IMR-90 (cell line): ENCODE measurements at regions not wholly inside any gene's neighbourhood (a gene's known extent, or its start where the extent isn't known, plus 50 kb on each side); places are given as distances from the start of the nearest gene placed in this dataset.

ENCODE experiments used
- ATAC-seq: fragments of 200-7000 bp; cut with Tn5 transposase; 2 replicates; pipeline ENCODE4 v1.9.1; 2020; ENCODE audit warnings: low read depth, mild to moderate bottlenecking, moderate library complexity
- BruUV-seq: library from RNA; stranded (reverse); fragments of 400-500 nt; replicated peaks from 2 replicates; lab custom pipeline; 2021; lab: Mats Ljungman, UMichigan
- CTCF ChIA-PET: fragments of 300-600 bp; formaldehyde crosslinking; extraction: SDS; loops from one replicate; lab custom pipeline; 2021; ENCODE audit warnings: antibody characterized with exemption; lab: Yijun Ruan, JAX
- POLR2A ChIA-PET: fragments of 300-600 bp; sonication (Branson Sonifier 250); formaldehyde crosslinking; loops from one replicate; lab custom pipeline; 2022; ENCODE audit warnings: antibody characterized with exemption; ENCODE audit not compliant: unreplicated experiment; lab: Charles Lee
- DNase-seq: peaks from one replicate; pipeline ENCODE4 v3.0.0; 2013
- H2AFZ ChIP-seq: replicated peaks from 2 replicates; pipeline ENCODE3; 2013; ENCODE audit warnings: low read length, mild to moderate bottlenecking; ENCODE audit not compliant: poor library complexity
- H2AK5ac ChIP-seq: 2 replicates; pipeline ENCODE4 v1.6.1; 2013; ENCODE audit warnings: low read depth, low read length, inconsistent platforms
- H2AK9ac ChIP-seq: replicated peaks from 2 replicates; pipeline ENCODE3; 2013; ENCODE audit warnings: mild to moderate bottlenecking, low read depth, low read length, moderate library complexity; ENCODE audit not compliant: poor library complexity
- H2BK120ac ChIP-seq: 2 replicates; pipeline ENCODE4 v1.6.1; 2013; ENCODE audit warnings: low read depth, low read length, inconsistent platforms
- H2BK15ac ChIP-seq: 3 replicates; pipeline ENCODE4 v1.6.1; 2013; ENCODE audit warnings: low read depth, low read length, inconsistent platforms
- H2BK20ac ChIP-seq: 2 replicates; pipeline ENCODE4 v1.6.1; 2013; ENCODE audit warnings: low read depth, mild to moderate bottlenecking, inconsistent platforms, low read length, moderate library complexity
- H2BK5ac ChIP-seq: 2 replicates; pipeline ENCODE4 v1.6.1; 2013; ENCODE audit warnings: mild to moderate bottlenecking, low read depth, low read length, inconsistent platforms; ENCODE audit not compliant: poor library complexity, severe bottlenecking
- H3K14ac ChIP-seq: replicated peaks from 2 replicates; pipeline ENCODE4 v1.6.1; 2013; ENCODE audit warnings: low read depth, low read length, inconsistent platforms
- H3K18ac ChIP-seq: 2 replicates; pipeline ENCODE4 v1.6.1; 2013; ENCODE audit warnings: low read depth, low read length, control low read depth
- H3K23ac ChIP-seq: 2 replicates; pipeline ENCODE4 v1.6.1; 2013; ENCODE audit warnings: low read depth, low read length, inconsistent platforms
- H3K27ac ChIP-seq: 2 replicates; pipeline ENCODE4 v1.5.1; 2013; ENCODE audit warnings: mild to moderate bottlenecking, control low read depth, low read length; ENCODE audit not compliant: insufficient read depth
- H3K27me3 ChIP-seq: 2 replicates; pipeline ENCODE4 v1.6.1; 2013; ENCODE audit warnings: low read length; ENCODE audit not compliant: control insufficient read depth, insufficient read depth
- H3K36me3 ChIP-seq: 2 replicates; pipeline ENCODE4 v1.6.1; 2013; ENCODE audit warnings: low read length, mixed read lengths; ENCODE audit not compliant: control insufficient read depth, insufficient read depth
- H3K4ac ChIP-seq: 2 replicates; pipeline ENCODE4 v1.6.1; 2013; ENCODE audit warnings: low read depth, low read length, inconsistent platforms
- H3K4me1 ChIP-seq: 2 replicates; pipeline ENCODE4 v1.6.1; 2013; ENCODE audit warnings: low read length, mixed read lengths; ENCODE audit not compliant: control insufficient read depth, insufficient read depth
- H3K4me2 ChIP-seq: 2 replicates; pipeline ENCODE4 v1.6.1; 2013; ENCODE audit warnings: low read depth, mild to moderate bottlenecking, control low read depth, low read length, moderate library complexity
- H3K4me3 ChIP-seq: 2 replicates; pipeline ENCODE4 v1.5.1; 2013; ENCODE audit warnings: low read depth, mild to moderate bottlenecking, control low read depth, low read length, moderate library complexity; ENCODE audit not compliant: insufficient read depth
- H3K56ac ChIP-seq: 2 replicates; pipeline ENCODE4 v1.6.1; 2013; ENCODE audit warnings: low read length, inconsistent platforms; ENCODE audit not compliant: insufficient read depth; ENCODE audit errors: extremely low read depth
- H3K79me1 ChIP-seq, 2 experiments: 2 replicates each; pipeline ENCODE4 v1.6.1; 2013; ENCODE audit warnings: low read length in 2 of 2, inconsistent platforms in 1 of 2, low read depth in 1 of 2
- H3K9ac ChIP-seq: 2 replicates; pipeline ENCODE4 v1.6.1; 2013; ENCODE audit warnings: low read depth, low read length, control low read depth
- H3K9me1 ChIP-seq: 2 replicates; pipeline ENCODE4 v1.6.1; 2013; ENCODE audit warnings: low read length, inconsistent platforms; ENCODE audit not compliant: insufficient read depth
- H3K9me3 ChIP-seq: 2 replicates; pipeline ENCODE4 v1.6.1; 2013; ENCODE audit warnings: low read length; ENCODE audit not compliant: control insufficient read depth, insufficient read depth
- H4K20me1 ChIP-seq: 2 replicates; pipeline ENCODE4 v1.6.1; 2013; ENCODE audit warnings: low read length, inconsistent platforms; ENCODE audit not compliant: insufficient read depth
- H4K5ac ChIP-seq: 2 replicates; pipeline ENCODE4 v1.6.1; 2013; ENCODE audit warnings: mild to moderate bottlenecking, low read depth, low read length, control low read depth
- H4K8ac ChIP-seq, 2 experiments: 2 replicates each; pipeline ENCODE4 v1.6.1; 2013; ENCODE audit warnings: low read depth in 2 of 2, low read length in 2 of 2, control low read depth in 1 of 2, inconsistent platforms in 1 of 2
- H4K91ac ChIP-seq: 2 replicates; pipeline ENCODE4 v1.6.1; 2013; ENCODE audit warnings: low read depth, low read length, inconsistent platforms; ENCODE audit not compliant: insufficient read depth
- MAZ ChIP-seq: IDR thresholded peaks from 2 replicates; pipeline ENCODE4 v1.6.1; 2012; ENCODE audit warnings: low read depth, mild to moderate bottlenecking, low read length, improper control_type of control experiment, moderate library complexity, borderline replicate concordance
- MXI1 ChIP-seq: IDR thresholded peaks from 2 replicates; pipeline ENCODE4 v1.6.1; 2012; ENCODE audit warnings: low read depth, mild to moderate bottlenecking, low read length, moderate library complexity, borderline replicate concordance
- RAD21 ChIP-seq: IDR thresholded peaks from 2 replicates; pipeline ENCODE4 v1.6.1; 2012; ENCODE audit warnings: low read length, improper control_type of control experiment
- WGBS, 2 experiments: methylation state at CpG; one replicate each; pipeline versions ENCODE4 v1.1.5 to v1.1.7; 2013; ENCODE audit warnings: missing lambda C conversion rate in 2 of 2; ENCODE audit not compliant: insufficient read length in 1 of 2; ENCODE audit errors: extremely low coverage in 2 of 2; 5-methylcytosine and 5-hydroxymethylcytosine counted together
- dilution Hi-C: fragments of 300-500 bp; cut with HindIII; formaldehyde crosslinking; loops from one replicate; pipeline ENCODE4 v1.14.3; 2018; ENCODE audit warnings: low sequenced_read_pairs; ENCODE audit not compliant: unreplicated experiment
- in situ Hi-C: fragments of 300-500 bp; cut with MboI; formaldehyde crosslinking; loops from 3 replicates; pipeline ENCODE4 v1.14.3; 2019; ENCODE audit warnings: low sequenced_read_pairs, inconsistent platforms, mixed read lengths
- intact Hi-C: fragments of 100-400 bp; cut with micrococcal nuclease; formaldehyde crosslinking; loops from 2 replicates; pipeline ENCODE4 v1.10.0; 2022
- TF ChIP-seq, protein P1 (sequence below): fragments of 150-350 bp; IDR thresholded peaks from 2 replicates; pipeline ENCODE4 v1.6.1; 2017; ENCODE audit warnings: mild to moderate bottlenecking, antibody characterized with exemption, low read length, low read depth
- TF ChIP-seq, protein P2 (sequence below): fragments of 150-350 bp; IDR thresholded peaks from 2 replicates; pipeline ENCODE4 v1.6.1; 2016; ENCODE audit warnings: low read depth, mild to moderate bottlenecking, low read length, moderate library complexity, borderline replicate concordance

DNA sequence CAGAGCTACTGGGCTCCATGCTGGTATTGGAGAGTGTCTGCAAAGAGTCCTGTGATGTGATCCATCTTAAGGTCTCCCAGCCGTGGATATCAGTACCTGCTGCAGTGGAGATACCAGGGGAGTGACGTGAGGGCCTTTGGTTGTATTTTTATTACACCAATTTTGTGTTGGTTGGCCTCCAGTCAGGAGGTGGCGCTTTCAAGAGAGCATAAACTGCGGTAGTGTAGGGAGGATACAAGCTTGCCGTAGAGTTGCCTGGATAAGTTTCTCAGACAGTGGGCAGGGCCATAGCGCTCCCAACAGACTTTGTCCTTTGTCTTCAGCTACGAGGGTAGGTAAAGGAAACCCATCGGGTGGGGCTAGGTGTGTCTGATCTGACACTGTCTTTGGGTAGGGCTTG lies 113.0 kb upstream of the CEP162 start:
- peaks cover 5% of the 10 kb centered on the region; the same call in 1 of the 2 replicates for H3K9me3 ChIP-seq
- H4K8ac ChIP-seq, result no peak overlapping the region
- H4K20me1 ChIP-seq, result no peaks in the 10 kb centered on the region
- H3K4me2 ChIP-seq, result no peak overlapping the region
- H3K36me3 ChIP-seq, result no peaks in the 10 kb centered on the region
- H2BK15ac ChIP-seq, result no peak overlapping the region
- no peak overlapping the region for H3K4ac ChIP-seq
- no peaks in the 10 kb centered on the region for H3K79me1 ChIP-seq
- no CpG with 5 or more reads among the region's 8 CpGs for WGBS, 2 experiments
- H3K56ac ChIP-seq, result no peak overlapping the region
- no peak overlapping the region for H2BK20ac ChIP-seq
- ATAC-seq (no peak), DNase-seq (no peak)
- in situ Hi-C loops (no loop called here), dilution Hi-C loops (no loop called here), intact Hi-C loops (no loop called here)
- H3K27ac ChIP-seq, result no peak overlapping the region
- no peak overlapping the region for H4K91ac ChIP-seq
- ChIA-PET CTCF (no interaction called here), POLR2A (no interaction called here)
- H2AK5ac ChIP-seq, result no peak overlapping the region
- no peak overlapping the region for H3K14ac ChIP-seq
- H3K4me1 ChIP-seq, result no peaks in the 10 kb centered on the region
- no peaks in the 10 kb centered on the region for H3K9me1 ChIP-seq
- no peaks in the 10 kb centered on the region for H3K27me3 ChIP-seq
- no peak overlapping the region for H2BK5ac ChIP-seq
- H3K18ac ChIP-seq, result no peak overlapping the region
- H2AK9ac ChIP-seq, result no peak overlapping the region
- no peak overlapping the region for H4K5ac ChIP-seq
- no peak overlapping the region for H2AFZ ChIP-seq
- no peak overlapping the region for H3K23ac ChIP-seq
- TF ChIP-seq, protein P1, sequence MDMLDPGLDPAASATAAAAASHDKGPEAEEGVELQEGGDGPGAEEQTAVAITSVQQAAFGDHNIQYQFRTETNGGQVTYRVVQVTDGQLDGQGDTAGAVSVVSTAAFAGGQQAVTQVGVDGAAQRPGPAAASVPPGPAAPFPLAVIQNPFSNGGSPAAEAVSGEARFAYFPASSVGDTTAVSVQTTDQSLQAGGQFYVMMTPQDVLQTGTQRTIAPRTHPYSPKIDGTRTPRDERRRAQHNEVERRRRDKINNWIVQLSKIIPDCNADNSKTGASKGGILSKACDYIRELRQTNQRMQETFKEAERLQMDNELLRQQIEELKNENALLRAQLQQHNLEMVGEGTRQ, result no peak
- TF ChIP-seq RAD21 (no peak), MXI1 (no peak), MAZ (no peak)
- TF ChIP-seq, protein P2, sequence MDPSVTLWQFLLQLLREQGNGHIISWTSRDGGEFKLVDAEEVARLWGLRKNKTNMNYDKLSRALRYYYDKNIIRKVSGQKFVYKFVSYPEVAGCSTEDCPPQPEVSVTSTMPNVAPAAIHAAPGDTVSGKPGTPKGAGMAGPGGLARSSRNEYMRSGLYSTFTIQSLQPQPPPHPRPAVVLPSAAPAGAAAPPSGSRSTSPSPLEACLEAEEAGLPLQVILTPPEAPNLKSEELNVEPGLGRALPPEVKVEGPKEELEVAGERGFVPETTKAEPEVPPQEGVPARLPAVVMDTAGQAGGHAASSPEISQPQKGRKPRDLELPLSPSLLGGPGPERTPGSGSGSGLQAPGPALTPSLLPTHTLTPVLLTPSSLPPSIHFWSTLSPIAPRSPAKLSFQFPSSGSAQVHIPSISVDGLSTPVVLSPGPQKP, result no peak
- no TSS peak for BruUV-seq
- H3K4me3 ChIP-seq, result no peak overlapping the region
- H2BK120ac ChIP-seq, result no peak overlapping the region
- H3K9ac ChIP-seq, result no peak overlapping the region
